HG03342 (cell line): ENCODE measurements at regions not wholly inside any gene's neighbourhood (a gene's known extent, or its start where the extent isn't known, plus 50 kb on each side); places are given as distances from the start of the nearest gene placed in this dataset.
"Not testable (repeated sequence)": the region's sequence is repeated elsewhere in the genome, so short reads cannot be mapped to it uniquely, and the experiment has no call there.

ENCODE experiments used
- ATAC-seq: cut with Tn5 transposase; IDR thresholded peaks from one replicate; pipeline ENCODE4 v1.9.1; 2021; ENCODE audit warnings: mild to moderate bottlenecking, moderate library complexity; ENCODE audit not compliant: unreplicated experiment

DNA sequence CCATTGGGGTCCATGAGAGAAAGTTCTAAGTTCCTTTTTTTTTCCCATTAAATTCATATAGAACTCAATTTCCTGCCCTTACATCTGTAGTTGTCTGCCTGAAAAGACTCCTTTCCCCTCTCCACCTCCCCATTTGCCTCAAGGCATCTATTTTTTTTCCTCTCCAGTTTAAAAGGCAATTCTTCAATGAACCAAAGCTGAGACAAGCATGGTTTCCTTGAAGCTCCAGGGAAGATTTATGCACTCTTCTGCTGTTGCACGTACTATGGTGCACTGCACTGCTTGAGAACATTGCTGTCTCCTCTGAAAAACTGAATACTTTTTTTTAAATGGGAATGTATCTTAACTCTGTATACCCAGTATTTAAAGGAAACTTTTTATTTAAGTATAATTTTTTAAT, 465.2 kb downstream of the CD83 start:
- ATAC-seq, result no peak

GRCh38 chr6:14583826-14584225, 466.3 kb downstream of the CD83 start:
- ATAC-seq, result no peak

DNA sequence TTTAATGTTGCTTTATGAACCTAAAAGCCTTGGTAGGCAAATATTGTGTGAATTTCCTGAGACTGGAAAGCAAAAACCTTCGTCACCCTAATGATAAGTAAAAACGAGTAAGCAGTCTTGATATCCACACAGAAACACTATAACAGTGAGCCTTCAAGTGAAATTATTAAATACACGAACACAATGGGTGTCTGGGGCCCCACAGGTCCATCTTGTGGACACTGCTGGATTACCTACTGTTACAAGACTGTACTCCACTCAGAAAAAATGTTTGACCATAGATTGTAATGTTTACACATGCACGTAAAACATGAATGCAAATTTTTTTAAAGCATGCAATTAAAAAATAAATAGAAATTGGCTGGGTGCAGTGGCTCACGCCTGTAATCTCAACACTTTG, 466.9 kb downstream of the CD83 start:
- ATAC-seq, result no peak

DNA sequence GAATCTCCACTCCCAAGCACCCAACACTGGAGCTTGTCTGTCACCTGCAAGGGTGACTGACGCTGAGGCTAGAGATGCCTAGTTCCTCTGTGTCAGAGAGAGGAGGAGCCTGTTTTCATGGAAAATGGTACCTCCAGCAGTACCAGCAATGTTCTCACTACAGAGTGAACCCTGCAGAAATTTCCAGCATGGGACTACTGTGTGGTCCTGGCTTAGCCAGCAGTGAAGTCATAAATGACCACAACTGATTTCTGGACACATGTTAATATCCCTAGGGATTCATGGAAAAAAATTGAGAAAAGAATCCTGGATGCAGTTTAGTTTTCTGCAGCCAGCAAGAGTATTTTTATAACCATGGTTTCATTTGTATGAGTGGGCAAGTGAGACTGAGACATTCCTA, 468.1 kb downstream of the CD83 start:
- ATAC-seq, result no peak

DNA sequence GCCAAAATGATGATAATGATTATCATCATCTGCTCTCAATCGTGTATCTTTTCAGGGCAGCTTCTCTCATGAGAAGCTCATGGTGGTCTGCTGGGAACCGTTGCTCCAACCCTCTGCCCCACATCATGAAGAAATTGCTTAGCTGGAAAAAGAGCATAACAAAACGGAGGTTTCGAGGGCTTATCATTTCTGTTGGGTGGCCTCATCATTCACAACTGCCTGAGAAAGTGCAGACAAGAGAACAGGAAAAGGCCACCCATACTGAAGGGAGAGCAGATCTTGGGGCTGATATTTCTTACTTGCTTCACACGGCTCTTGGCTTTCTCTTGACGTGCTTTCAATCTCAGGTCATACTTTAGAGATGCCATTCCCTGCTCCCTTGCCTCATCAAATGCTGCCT, 471.6 kb downstream of the CD83 start:
- ATAC-seq, result no peak

DNA sequence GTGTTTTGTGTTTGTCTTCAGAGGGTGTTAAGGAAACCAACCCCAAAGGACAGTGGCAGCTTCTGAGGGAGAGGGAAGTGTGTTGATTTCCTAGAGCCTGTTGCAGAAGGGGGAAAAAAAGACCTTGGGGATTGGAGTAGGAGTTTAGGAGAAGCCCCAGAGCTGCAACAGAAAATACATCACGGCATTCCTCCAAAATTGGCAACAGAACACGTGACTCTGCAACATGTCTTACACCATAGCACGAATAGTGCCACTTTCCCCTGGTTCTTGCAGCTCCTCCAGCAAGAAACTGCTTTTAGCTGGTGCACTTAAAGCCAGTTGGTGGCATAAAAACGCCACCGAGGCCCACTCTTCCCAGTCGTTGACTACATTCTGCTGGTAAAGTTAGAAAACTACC, 473.0 kb downstream of the CD83 start:
- no peak for ATAC-seq

DNA sequence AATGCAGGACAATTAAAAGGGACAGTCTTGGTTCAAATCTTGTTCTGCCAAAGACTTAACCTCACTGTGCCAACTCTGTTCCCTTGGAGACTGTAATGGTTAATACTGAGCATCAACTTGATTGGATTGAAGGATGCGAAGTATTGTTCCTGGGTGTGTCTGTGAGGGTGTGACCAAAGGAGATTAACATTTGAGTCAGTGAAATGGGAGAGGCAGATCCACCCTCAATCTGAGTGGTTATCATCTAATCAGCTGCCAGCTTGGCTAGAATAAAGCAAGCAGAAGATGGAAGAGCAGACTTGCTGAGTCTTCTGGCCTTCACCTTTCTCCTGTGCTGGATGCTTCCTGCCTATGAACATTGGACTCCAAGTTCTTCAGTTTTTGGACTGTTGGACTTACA, 474.4 kb downstream of the CD83 start:
- no peak for ATAC-seq

DNA sequence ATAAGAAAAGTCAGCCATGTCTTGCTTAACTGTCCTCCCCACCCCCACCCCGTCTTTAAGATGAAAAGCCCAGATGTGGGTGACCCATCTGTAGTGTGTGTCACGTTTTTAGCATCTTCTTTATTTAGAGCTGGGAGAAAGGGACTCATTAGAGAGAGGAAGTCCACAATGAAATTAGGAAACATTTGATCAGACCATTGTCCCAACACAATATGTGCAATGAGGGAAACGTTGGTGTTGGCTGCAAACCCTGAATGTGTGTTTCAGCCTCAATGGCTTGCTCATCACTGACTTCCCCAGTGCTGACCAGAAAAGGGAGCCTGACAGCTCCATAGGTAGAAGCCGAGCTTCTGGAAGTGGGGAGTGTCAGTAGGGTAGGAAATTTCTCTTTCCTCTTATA, 475.7 kb downstream of the CD83 start:
- no peak for ATAC-seq

DNA sequence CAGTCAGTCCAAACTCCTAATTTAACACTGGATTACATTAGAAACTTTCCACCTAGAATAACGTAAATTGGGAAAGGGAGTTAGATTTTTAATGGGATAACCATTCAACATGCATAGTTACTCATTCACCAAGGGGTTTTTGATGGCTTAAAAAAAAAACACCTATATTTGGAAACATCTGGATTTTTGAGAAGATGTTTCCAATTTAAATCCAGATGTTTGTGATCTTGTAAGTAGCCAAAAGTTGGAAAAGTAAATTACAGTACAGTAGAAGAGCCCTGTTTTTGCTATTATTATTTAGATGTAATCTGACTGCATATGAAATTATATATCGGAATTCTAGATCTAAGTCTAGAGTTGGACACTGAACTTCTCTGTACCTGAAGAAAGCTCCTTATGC, 478.2 kb downstream of the CD83 start:
- ATAC-seq, result no peak

DNA sequence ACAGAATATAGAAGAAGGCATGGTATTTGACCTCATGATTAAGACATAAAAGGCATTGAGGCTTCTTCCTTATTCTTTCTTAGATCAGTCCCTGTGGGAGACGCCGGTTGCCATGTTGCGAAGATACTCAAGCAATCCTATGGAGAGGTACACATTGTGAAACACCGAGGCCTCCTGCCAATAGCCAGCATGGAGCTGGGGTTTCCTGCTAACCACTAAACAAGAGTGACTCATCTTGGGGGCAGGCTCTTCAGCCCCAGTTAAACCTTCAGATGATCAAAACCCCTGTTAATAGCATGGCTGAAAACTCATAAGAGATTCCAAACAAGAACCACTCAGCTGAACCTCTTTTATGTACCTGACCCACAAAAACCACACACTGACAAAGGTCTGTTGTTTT, 478.8 kb downstream of the CD83 start:
- no peak for ATAC-seq

DNA sequence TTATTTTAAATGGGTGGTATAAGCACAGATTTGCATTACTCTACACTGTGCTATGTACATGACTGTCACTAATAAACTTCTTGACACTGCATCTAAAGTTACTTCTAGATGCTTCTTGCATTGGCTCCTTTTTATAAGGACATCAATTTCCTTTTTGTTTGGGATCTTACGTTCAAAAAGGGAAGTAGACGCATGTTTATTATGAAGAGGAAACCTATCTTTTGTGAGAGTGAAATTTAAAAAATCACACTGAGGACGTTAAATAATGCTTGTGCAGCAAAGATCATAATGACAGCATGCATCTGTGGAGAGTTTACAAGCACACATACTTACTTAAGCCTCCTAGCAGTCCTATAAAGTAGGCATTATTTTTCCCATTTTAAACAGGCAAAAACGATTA, 479.5 kb downstream of the CD83 start:
- no peak for ATAC-seq

- no peak for ATAC-seq
Observed at GRCh38 chr6:14598017-14598864, 480.7 kb downstream of the CD83 start.

DNA sequence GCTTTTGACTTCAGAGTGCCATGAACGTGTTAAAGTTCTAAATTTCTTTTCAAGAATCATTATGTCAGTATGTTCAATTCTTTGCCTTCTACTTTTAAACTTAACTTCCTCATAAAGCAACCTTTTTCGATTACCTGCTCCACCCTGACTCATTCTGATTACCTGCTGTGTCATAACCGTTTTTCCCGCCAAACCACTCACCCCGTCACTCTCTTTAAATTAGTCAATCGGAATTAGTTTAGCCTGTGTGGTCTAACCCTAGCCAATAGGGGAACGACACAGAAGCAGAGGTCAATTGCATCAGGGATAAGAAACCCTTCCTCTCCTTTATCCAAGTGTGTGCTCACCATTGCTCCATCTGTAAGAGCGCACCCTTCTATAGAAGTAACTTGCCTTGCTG, 482.7 kb downstream of the CD83 start:
- ATAC-seq, result not testable (repeated sequence)

- no peak for ATAC-seq
Observed at GRCh38 chr6:14601490-14601889, 483.9 kb downstream of the CD83 start.

DNA sequence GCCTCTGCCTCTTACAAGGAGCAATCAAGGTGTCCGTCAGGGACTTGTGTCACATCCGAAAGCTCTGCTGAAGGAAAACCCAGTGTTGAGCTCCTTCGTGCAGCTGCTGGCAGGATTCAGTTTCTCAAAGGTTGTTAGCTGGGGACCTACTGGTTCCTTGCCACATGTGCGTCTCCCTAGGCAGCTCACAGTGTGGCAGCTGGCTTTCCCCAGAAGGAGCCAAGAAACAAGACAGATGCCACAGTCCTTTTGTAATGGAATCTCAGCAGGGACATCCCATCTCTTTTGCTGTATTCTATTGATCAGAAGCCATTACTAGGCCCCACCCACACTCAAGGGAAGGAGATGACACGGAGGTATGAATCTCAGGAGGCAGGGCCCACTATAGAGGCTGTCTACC, 488.8 kb downstream of the CD83 start:
- no peak for ATAC-seq

- ATAC-seq, result no peak
Observed at GRCh38 chr6:14610141-14610540, 492.6 kb downstream of the CD83 start.

DNA sequence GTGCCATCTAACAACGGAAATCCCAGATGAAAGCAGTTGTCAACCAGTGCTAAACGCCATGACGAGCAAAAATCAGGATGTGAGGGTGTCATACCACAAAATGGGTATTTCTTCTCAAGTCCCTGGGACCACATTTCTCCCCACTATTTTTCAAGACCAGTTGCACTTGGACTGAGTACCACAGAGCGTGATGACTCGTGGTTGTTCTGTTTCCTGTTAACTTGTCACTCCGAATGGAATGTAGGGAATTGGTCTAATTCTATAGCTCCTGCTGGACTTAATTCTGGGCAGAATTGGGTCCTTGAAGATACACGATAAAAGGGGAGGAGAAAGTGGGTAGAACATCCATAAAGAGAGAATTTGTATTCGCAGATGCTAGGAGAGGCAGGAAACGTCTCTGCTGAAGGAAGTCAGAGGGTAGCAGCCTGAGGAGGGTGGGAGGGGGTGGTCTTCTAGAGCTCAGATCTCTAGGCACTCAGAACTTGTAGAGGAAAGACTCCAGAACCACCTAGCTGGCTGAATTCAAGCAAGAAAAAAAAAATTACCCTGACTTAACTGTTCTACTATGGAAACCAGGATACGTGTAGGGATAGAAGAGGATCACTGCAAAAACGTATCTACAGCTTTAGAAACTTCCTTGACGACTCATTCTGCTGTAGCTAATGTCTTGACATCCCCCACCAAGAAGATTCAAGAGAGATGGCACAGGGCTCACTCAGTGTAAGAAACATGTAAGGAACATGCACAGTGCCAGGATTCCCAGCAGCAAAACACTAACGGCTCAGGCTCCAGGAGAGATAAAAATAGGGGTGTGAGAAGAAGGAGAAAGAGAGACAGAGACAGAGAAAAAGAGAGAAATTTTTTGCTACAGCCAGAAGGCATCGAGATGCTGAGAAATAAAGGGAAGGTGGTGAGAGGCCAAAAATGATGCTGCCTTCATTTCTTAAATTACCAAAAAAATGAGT, 494.7 kb downstream of the CD83 start:
- ATAC-seq, result no peak

DNA sequence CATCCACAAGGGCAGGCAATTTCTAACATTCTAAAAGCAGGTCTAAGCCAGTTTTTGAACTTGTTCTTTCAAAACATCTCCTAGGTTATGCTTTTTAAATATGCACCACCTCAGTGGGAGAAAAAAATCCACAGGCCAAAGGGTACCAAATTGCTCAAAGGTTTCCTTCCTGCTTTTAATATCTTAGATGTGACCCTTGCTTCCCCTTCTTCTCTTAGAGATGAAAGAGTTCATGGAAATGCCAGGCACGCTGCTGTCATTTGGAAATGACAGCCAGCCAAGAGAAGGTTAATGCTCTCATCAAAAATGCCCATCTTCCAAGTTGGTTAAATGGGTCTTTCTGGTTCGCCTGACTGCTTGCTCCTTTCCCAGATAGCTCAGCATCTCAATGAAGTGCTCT, 497.1 kb downstream of the CD83 start:
- no peak for ATAC-seq

GRCh38 chr6:14616656-14617055, 499.1 kb downstream of the CD83 start:
- no peak for ATAC-seq

DNA sequence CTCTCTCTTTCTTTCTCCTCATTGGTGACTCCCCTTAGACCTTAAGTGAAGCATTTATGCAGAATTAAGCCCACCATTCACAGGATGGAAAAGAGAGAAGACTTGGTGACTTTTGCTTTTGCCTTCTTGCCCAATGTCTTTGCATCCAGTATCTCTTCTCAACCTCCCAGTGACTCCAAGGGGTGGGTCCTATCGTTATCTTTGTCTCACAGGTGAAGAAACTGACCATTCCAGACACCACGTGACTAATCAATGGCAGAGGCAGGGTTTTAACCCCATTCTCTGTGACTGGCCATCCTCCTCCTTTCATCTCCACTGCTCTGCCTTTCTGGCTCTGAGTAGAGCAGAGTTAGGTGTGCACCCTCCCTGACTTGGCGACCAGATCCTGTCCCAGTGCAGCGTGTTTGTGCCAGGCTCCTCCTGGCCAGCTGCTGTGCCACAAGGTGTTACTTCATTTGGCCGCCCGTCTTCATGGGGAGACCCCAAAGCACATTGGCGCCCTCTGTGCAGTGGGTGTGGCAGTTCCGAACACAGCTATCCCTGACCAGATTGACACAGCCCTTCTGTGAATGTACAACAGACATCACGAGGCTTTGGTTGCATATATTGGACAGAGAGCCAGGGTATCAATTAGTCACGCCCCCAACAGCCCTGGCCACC, 501.3 kb downstream of the CD83 start:
- no peak for ATAC-seq

GRCh38 chr6:14619419-14619781, 501.8 kb downstream of the CD83 start:
- no peak for ATAC-seq

- ATAC-seq, result no peak
Observed at GRCh38 chr6:14620522-14620921, 502.9 kb downstream of the CD83 start.
